Daoy (cell line): ENCODE measurements at regions not wholly inside any gene's neighbourhood (a gene's known extent, or its start where the extent isn't known, plus 50 kb on each side); places are given as distances from the start of the nearest gene placed in this dataset.
A peak's percentile ranks its signal among the peaks of the same experiment; 100 is the strongest.

Experiments
- DNase-seq: peaks from one replicate; pipeline ENCODE4 v3.0.0-alpha.2; 2015; ENCODE audit warnings: low read depth

DNA sequence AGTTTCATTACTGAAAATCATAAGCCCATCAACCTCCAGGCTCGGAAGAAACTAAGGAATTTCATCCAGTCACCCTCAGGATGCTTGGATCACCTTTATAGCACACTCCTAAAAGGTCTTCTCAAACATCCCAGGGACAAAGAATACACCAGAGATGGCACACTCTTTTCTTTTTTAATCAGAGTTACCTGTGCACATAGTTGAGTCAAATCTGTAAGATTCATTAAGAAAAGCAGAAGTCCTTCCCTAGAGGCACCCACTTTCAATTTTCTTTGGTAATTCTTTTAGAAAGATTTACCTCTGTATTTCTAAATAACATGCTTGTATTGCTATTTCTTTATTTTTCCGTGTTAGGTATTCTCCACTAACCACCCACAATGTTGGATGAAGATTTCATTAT is 50.6 kb upstream of the IL6 start:
- DNase-seq, result no peak

DNA sequence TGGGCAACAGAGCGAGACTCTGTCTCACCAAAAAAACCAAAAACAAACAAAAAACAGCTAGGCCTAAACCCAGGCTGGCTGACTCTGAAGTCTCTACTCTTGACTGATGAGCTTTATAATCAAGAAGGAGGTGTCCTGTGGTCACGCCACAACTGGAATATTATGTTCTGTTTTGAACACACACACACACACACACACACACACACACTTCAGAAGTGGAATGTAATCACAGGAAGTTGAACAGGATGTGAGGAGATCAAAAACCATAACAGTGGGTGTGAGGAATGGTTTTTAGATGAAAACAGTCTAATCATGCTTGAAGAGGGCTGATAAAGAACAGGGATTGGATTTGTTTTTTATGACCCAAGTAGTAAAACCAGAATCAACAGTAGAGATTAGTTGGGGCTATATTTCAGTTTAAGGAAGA is 51.1 kb upstream of the IL6 start:
- peak; percentile 77 for DNase-seq

DNA sequence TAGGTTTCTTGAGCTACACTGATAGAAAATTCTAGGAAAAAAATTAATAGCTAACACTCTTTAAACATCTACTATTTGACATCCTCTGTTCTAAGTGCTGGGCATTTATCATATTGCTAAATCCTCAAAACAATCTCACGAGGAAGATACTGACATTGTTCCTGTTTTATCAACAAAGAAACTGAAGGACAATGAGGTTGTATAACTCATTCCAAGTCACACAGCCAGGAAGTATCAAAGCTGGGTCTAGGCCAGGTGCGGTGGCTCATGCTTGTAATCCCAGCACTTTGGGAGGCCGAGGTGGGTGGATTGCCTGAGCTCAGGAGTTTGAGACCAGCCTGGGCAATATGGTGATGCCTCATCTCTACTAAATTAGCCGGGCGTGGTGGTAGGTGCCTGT is 51.6 kb upstream of the IL6 start:
- peak; percentile 67 for DNase-seq

DNA sequence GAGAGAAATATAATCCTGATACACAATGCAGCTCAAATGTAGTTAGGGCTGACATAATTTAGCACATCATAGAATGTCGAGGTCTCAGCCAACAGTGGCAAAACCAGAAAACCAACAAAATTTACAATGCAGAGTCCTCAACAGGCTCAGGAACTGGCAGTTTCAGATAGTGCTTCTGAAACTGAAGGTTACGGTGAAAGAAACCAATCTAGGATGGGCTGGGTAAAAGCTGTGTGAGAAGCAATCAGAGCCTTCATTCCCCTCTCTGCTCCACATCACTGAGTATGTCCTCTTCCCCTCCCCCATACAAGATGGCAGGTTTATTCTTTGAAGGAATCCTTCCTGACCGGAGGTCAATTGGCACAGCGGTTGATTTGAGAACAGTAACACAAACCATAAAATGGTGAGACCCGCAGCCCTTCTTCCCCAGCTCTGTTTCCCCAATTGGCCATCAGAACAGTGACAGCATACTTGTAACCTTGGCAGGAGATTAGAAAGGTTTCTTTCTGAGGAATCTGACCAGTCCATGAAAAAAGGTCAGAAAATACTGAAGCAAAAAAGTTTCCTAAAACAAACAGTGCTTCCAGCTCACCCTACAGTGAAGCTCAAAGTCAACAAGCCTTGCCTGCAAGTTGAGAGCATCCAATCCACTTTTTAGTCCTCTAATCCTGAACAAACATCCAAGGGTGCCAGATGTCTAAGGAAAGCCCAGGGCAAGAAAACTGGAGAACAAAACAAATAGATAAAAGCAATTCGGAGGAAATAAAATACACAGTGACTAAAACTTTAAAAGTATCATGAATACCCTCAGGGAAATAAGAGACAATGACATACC is 53.9 kb upstream of the IL6 start:
- DNase-seq, result no peak

DNA sequence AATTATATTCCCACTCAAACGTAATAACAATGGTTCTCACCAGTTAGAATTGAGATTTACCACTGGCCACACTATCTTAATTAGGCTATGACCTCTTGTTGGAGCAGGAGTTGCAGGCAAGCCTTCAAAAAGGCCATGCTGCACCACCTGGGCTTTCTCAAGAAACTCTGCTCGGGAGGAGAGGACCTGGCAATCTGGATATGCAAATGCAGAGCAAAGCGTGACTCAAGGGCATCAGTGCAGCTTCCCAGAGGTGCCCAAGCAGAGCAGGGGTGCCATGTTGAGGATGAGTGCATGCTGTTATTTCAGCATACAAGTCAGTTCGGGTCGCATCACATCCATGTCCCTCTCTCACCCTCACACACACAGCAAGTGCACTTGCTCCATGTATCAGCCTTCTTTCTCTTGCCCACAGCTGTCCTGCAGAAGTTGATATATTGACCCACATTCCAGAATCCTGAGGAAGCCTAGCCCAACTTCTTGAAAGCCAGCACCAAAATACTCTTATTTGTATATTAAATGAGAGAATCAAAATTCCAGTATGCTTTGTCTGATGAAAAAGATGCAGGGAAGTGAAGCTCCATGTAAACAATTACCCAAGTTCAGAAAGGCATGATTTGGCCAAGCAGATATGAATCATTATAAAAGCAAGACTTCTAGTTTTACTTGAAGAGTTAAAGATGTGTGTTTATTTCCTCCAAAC is 55.7 kb upstream of the IL6 start:
- no peak for DNase-seq

DNA sequence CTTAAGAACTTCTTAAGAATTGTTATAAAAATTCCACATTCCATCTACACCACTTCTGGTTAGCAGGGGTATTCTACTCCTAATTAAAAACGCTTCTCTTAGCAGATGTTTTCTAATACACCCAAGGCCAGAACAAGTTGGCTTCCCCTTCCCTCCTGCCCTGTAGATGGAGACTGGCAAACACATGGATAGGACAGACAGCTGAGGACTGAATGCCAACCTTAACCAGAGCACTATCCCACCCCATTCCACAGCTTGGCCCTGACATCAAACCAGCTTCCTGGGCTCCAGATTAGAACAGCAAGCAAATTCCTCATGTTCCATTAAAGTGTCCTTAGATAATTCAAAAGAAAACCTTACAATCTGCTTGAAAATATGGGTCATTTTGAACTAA is 56.6 kb upstream of the IL6 start:
- no peak for DNase-seq

DNA sequence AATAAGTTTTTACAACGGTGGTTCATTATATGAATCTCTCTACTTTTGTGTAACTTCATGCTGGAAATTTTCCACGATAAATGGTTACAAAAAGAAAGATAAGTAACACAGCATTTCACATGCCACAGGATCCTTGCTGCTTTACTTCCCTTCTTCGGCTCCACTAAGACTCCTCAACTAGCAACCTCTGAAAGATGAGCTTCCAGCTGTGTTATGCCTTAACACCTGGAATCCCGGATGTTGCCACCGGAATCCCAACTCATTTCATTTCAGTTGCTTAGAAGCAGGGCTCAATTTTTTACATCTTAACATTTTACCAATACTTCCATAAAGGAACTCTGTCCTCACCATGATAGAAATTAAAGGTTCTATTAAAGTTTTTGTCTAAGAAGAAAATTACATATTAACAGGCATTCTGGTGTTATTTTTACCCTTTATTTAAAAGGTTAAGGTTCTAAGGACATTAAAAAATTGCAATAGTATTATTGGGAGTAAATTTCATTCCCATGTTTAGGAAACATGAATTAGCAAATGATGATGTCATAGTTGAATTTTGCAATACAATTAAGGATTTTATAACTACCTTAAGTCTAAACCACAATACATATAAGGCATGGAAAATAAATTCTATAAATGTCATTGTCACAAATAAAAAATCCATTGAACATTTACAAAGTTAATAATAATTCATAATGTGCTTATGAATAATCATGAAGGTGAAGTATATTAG is 57.1 kb upstream of the IL6 start:
- no peak for DNase-seq

DNA sequence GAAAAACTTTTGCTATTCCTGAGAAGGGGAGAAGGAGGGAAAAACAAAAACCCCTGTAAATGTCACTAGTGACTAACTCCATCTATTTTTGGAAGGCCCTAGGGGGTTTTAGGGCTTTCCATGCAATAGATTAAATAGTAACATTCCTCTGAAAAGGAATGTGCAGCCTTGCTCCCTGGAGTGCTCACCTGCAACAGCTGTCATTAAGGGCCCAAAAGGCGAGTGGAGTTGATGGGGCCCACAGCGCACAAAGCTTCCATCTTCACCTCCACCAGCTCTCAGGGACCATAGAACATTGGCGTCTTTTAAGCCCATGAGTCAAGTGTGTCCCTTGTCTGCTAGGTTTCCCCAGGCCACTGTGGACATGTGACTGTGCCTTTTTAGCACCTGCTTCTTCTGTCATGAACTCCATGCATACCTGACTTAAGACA is 58.0 kb upstream of the IL6 start:
- no peak for DNase-seq

DNA sequence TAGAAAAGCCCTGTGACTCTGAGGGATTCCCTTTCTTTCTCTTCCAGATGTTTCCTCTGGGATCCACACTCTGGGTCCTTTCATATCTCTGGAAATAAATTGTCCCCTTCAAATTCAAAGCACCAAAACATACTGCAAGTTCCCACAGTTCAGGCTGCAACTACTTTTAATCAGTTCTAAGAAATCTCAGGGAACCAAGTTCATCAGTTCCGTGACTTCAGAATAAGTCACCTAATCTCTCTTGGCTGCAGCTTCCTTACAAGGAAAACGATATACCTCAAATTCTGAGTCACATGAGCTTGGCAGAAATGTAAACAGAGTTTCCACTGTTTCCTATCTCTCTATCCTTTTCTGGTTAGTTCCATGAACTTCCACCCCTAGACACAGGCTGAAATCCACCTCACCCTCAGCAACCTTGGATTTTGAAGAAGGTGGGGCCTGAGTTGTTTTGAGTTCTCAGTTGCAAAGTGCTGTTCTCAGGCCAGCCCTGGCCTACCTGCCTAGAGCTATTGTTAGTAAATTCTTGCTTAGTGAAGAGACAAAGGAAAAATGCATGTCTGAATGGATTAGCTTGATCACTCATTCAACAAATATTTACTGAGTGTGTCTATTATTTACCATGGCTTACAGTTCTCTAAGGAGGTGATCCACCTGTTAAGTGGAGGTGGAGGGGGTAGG is 59.3 kb upstream of the IL6 start:
- peak; percentile 87 for DNase-seq

DNA sequence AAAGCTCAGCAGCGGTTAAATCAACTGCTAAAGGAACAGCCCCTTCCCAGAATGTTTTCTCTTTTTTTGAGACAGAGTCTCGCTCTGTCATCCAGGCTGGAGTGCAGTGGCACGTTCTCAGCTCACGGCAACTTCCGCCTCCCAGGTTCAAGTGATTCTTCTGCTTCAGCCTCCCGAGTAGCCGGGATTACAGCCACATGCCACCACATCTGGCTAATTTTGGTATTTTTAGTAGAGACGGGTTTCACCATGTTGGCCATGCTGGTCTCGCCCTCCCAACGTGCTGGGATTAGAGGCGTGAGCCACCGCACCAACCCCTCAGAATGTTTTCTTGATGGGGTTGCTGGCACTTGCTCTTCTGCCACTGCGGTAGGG is 59.8 kb upstream of the IL6 start:
- DNase-seq, result no peak

DNA sequence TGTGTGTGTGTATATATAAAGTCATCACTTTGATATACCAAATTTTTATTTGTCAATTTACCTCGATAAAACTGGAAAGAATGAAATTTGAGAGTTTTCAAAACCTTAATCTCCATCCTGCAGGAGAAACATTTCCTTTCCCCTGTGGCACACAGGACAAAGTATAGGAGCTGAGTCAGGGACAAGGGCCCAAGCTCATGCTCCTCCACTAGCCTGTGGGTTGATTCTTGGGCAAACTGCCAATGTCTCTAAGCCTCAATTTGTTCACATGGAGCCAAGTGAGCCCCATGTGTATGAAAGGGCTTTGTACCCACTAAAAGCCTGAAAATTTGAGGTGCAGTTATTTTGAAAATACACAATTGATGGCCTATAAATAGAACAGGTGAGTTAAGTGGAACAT is 60.3 kb upstream of the IL6 start:
- DNase-seq, result peak; percentile 90

DNA sequence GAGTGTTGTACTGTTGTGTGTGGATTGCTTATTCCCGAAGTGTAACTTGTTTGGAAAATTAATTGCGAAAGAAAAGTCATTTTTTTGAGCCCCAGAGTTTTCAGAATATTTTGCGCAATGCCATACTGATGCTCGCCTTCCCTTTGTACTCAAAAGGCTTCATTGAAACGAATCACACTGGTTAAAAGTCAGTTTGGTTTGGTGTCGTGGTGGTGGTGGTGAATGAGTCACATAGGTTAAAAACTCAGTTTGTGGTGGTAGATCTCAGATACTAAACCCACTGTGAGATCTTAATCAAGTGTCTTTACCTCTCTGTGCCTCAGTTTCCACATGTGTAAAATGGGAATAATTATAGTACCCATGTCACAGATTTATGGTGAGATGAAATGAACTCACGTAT is 61.1 kb upstream of the IL6 start:
- DNase-seq, result peak; percentile 56

DNA sequence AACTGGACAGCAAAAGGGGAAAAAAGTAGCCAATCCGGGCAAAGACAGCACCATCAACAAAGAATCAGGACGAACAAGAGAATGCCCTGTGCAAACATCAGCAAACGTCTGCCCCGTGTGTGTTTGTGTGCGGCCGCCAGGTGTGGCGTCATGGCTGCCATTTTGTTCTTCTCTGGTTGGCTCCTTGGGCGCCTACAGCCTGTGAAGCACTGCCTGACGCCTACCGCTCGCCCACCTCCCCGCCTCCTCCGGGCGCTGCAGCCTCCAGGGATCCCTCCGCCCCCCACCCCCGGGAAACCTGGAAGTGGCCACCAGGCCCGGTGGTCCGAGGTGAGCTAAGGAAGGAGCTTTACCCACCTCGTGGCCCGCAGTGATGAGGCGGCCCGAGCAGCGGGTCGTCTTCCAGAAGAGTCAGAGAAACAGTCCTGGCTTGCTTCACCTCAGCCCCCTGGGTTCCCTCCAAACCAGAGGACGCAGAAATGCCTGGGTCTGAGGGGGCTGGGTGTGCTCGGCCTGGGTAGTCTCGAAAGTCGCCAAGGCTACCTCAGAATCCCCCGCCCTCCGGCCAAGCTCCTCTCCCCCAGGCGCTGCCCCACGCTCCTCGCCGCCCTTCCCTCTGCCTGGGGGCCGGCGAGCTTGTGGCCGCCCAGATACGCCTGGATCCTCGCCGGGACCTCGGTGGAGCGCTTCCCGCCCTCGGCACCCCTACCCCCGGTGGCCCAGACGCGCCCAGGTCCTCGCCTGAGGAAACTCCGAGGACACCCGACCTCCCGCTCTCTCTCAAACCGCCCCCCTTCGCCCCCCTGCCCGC is 61.8 kb upstream of the IL6 start:
- no peak for DNase-seq

DNA sequence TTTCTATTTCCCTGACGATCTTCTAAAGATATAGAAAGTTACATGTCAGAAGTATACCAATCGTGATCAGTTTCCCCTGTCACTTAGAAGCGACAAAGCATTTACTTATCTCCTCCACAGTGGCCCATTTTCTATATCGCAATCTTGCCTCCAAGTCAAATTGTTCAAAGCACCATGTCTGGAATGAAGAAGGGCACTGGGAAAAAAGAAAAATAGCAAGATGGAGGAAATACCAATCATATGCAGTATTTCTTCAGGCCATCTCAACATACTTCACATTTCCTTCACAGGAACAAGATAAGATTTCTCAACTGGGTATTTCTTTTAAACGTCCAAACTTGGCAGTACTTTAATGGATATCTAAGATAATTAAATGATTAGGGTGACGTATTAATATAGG is 63.3 kb upstream of the IL6 start:
- no peak for DNase-seq

DNA sequence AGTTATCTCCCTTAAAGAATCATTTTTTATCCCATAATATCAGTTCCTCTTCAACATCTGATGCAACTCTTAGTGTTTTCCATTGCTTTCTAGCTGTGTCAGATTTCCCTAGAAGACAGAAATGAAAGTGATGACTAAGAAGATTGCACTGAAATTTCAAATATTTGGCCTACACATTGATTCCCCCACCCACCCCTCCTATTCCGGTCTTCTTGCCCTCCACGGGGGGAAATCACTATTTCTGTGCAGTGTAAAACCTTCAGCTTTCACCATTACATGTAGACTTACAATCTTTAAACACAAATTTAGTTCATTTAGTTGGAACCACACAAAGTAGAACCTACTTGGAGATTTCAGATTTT is 63.7 kb upstream of the IL6 start:
- DNase-seq, result no peak

DNA sequence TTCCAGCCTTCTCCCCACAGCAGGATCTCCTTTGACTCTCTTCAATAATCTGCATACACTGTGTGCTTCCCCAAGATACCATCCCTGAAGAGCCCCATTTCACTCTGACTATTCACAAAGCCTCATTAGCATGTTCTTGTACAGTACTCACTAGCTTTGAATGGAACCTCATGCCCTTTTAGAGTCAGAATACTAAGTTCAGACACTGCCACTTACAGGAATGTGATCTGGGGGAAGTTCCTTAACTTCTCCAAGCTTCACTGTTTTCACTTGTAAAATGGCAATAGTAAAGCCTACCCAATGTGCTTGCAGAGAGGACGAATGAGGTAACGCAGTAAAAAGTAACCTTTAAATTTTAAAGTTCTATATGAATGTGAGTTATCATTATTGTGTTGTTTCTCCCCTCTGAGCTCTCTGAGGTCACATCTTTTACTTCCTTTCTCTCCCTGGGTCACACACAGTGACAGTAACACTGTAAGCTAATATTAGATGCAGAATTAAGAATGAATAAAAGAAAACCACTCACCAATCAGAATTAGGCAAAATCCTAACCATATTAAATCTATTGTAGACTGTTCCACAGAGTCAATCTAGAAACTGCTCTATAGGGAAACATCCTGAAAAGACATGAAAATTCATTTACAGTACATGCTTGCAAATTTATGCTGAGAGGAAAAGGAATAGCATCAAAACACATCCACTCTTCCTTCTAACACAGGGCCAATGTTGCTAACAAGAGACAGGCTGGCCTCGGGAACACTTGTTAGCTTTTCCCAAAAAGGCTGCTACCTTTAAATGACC is 64.2 kb upstream of the IL6 start:
- DNase-seq, result no peak

DNA sequence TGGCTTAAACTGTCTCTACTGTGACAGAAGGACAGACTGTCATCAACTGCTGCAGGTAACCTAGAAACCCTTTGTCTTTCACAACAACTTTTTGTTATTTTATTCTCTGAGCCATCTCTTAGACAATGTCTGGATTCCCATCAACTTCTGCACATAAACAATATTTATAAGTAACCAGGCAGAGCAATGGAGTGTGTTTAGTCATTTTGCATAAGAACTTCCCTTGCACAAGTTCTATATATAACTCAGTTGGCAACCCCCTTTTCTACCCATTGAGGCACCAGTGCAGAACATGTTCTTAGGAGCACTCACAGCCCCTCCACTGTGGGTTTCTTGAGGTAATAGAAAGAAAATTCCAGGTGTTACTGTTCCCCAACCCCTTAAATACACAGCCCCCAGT is 65.0 kb upstream of the IL6 start:
- no peak for DNase-seq

DNA sequence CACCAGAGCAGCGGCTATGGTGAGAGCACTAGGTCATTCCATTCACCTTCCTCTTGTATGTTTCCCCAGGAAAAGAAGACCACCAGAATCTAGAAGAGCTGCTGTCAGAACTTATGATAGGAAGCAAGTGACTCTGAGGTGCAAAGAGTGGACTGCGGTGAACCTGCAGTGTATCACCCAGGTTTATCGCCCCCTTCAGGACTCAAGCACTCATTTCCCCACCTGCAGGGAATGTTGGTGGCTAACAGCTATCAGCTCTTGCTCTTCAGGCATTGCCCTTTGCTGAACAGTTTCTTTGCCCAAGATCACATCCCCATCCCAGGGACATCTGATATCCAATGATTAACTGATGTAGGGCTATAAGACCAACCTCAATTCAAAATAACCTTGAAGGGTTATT is 66.3 kb upstream of the IL6 start:
- DNase-seq, result no peak

DNA sequence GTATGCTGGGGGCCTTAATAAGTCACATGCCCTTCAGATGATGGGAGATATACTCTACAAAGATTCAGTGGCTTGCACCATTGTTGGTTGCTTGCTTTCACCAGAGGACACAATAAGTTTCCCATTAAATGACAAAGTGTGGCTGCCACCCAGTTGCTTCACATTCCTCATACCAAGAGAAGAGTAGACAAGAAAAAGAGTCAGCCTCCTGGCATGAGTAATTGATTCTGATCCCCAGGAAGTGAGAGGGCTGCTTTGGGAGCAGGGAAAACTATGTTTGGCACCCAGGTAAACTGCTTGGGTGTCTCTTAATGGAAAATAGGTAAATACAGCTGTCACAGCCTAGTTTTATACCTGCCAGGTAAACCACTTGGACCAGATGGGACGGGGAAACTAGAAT is 66.7 kb upstream of the IL6 start:
- no peak for DNase-seq

DNA sequence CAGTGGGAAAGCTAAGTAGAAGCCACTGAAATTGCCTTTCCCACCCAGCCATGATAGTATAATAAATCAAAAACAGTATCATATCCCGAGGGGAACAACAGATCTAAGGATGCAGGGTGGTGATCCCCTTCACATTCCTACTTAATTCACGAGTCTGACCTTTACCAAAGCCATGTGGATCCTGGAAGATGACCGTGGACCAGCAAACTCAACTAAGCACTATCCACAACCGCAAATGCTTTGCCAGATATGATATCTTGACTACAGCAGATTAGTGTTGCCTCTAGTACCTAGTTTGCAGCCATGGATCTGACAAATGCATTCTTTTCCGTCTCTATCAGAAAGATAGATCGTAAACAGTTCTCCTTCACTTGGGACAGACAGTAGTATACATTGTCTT is 67.3 kb upstream of the IL6 start:
- no peak for DNase-seq

DNA sequence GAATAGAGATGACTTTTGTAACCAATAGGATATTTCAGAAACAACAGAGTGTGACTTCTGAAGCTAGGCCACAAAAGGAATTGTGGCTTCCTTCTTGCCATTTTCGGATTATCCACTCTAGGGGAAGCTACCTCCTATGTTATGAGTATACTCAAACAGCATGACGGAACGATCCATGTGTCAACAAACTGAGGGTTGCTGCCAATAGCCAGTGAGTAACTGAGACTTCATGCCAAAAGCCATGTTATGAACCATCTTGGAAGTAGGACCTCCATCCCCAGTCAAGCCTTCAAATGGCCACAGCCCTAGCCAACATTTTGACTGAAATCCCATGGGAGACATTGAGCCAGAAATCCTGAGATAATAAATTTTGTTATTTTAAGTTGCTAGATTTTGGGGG is 69.0 kb upstream of the IL6 start:
- no peak for DNase-seq
